SH-SY5Y (cell line): ENCODE measurements at regions not wholly inside any gene's neighbourhood (a gene's known extent, or its start where the extent isn't known, plus 50 kb on each side); places are given as distances from the start of the nearest gene placed in this dataset.

ENCODE experiments used
- GATA2 ChIP-seq: IDR thresholded peaks from 2 replicates; pipeline ENCODE4 v1.6.1; 2011; ENCODE audit warnings: mild to moderate bottlenecking, low read depth, low read length
- GATA3 ChIP-seq: IDR thresholded peaks from 2 replicates; pipeline ENCODE4 v1.6.1; 2011; ENCODE audit warnings: low read depth, mild to moderate bottlenecking, low read length, moderate library complexity

- TF ChIP-seq GATA2 (no peak), GATA3 (no peak)
Measured at GRCh38 chr2:750628-751027, 73.4 kb upstream of the TMEM18 start.
